Activated CD4-positive, alpha-beta memory T cell treated with anti-CD3 and anti-CD28 coated beads, Interleukin-2, amount 10 ng/mL, durations not matched to agents 7 days and 5 days (primary cell): ENCODE measurements at regions not wholly inside any gene's neighbourhood (a gene's known extent, or its start where the extent isn't known, plus 50 kb on each side); places are given as distances from the start of the nearest gene placed in this dataset.
"Not testable (repeated sequence)": the region's sequence is repeated elsewhere in the genome, so short reads cannot be mapped to it uniquely, and the experiment has no call there.

Experiments used
- CTCF ChIA-PET: fragments of 350-600 bp; sonication (Branson Sonifier 250); formaldehyde crosslinking; loops from one replicate; lab custom pipeline; 2021; ENCODE audit warnings: antibody characterized with exemption, inconsistent platforms; lab: Charles Lee
- POLR2A ChIA-PET: fragments of 350-600 bp; sonication (Branson Sonifier 250); formaldehyde crosslinking; loops from one replicate; lab custom pipeline; 2021; ENCODE audit warnings: antibody characterized with exemption; lab: Charles Lee
- DNase-seq: peaks from one replicate; pipeline ENCODE4 v3.0.0-alpha.2; 2020
- H3K27ac Mint-ChIP-seq: one replicate; pipeline ENCODE4 v1.8.0; 2021; ENCODE audit warnings: mild to moderate bottlenecking, mixed read lengths
- H3K27me3 Mint-ChIP-seq: one replicate; pipeline ENCODE4 v1.8.0; 2021; ENCODE audit warnings: mixed read lengths
- H3K36me3 Mint-ChIP-seq: one replicate; pipeline ENCODE4 v1.8.0; 2021; ENCODE audit warnings: low read depth, mixed read lengths
- H3K4me1 Mint-ChIP-seq: one replicate; pipeline ENCODE4 v1.8.0; 2021; ENCODE audit warnings: mixed read lengths
- H3K4me3 Mint-ChIP-seq: one replicate; pipeline ENCODE4 v1.8.0; 2021; ENCODE audit warnings: mild to moderate bottlenecking, mixed read lengths
- H3K9me3 Mint-ChIP-seq: one replicate; pipeline ENCODE4 v1.8.0; 2021; ENCODE audit warnings: mixed read lengths

DNA sequence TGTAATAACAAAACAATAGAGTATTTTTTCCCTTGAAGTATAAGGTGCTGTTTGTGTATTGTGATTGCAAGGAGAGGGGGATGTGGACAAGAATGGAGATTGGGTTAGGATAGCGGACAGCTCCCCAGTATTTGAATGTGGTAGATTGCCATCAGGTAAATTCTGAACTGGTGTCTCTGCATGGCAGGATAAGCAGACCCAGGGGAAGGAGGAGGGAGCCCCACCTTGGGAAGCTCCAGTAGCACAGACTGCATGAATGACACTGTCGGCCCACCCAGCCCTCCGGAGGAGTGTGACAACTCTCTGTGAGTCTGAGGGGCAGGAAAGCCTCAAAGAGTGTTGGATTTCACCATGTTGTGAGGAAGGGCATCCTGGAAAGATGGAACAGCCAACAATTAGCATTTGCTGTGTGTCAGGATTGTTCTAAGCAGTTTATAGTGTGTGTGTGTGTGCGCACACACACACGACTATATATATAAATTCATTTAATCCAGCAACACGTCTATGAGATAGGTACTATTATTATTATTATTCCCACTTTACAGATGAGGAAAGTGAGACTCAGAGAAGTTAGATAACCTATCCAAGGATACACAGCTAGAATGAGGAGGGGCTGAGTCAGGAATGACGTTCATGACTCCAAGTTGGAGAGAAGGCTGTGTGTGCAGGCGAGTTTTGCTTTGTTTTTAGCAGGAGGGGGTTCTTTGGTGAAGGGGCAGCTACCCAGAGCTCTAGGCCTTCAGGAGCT, 63.4 kb upstream of the LCTL start:
- POLR2A ChIA-PET: interaction anchor here (1.4 kb wide), 1 partner anchor 9 kb away, joined by 3 read pairs; no protein-coding TSS in a partner anchor
- H3K27ac Mint-ChIP-seq: no peak overlapping the region
- no peak overlapping the region for H3K4me3 Mint-ChIP-seq
- CTCF ChIA-PET: interaction anchor here (1.0 kb wide), 3 partner anchors 10 to 13 kb away, joined by 3 read pairs; no protein-coding TSS in a partner anchor
- DNase-seq: no peak
- no peaks in the 10 kb centered on the region for H3K27me3 Mint-ChIP-seq
- no peaks in the 10 kb centered on the region for H3K9me3 Mint-ChIP-seq
- H3K4me1 Mint-ChIP-seq: no peaks in the 10 kb centered on the region
- no peaks in the 10 kb centered on the region for H3K36me3 Mint-ChIP-seq

DNA sequence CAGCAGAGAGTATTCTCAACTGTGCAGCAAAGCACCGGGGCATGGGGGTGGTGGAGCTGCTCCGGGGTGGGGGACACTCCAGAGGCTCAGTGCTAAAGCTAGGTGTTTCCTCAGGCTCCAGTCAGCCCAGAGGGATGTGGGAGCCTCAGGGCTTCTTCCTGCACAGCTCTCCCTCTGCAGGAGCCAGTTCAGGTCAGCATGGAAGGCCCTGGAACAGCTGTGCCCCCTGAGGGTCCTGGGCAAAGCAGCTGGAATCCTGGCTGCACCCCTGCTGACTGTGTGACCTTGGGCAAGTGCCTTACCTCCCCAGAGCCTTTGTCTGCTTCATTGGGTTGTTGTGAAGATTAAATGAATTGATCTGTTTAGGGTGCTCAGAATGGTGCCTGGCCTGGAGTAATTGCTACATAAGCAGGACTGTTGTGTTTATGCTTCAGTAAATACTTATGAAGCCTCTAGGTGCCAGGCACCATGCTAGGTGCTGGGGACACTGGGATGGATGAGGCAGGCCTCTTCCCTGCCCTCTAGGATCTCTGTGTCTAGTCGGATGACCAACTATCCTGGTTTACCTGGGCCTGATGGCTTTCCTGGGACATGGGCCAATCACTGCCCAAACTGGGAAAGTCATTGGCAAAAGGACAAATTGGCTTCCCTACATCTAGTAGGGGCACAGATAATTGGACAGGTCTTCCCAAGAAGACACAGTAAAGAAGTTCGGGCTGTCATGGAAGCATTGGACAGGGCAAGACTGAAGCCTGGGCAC, 64.2 kb upstream of the LCTL start:
- Mint-ChIP-seq H3K9me3 (no peaks in the 10 kb centered on the region), H3K4me1 (no peaks in the 10 kb centered on the region), H3K4me3 (no peak overlapping the region), H3K27ac (no peak overlapping the region), H3K27me3 (no peaks in the 10 kb centered on the region), H3K36me3 (no peaks in the 10 kb centered on the region)
- ChIA-PET CTCF (interaction anchor here (1.0 kb wide), 2 partner anchors 11 to 14 kb away, joined by 3 read pairs; no protein-coding TSS in a partner anchor), POLR2A (interaction anchor here (1.4 kb wide), 1 partner anchor 9 kb away, joined by 3 read pairs; no protein-coding TSS in a partner anchor)
- DNase-seq: no peak

DNA sequence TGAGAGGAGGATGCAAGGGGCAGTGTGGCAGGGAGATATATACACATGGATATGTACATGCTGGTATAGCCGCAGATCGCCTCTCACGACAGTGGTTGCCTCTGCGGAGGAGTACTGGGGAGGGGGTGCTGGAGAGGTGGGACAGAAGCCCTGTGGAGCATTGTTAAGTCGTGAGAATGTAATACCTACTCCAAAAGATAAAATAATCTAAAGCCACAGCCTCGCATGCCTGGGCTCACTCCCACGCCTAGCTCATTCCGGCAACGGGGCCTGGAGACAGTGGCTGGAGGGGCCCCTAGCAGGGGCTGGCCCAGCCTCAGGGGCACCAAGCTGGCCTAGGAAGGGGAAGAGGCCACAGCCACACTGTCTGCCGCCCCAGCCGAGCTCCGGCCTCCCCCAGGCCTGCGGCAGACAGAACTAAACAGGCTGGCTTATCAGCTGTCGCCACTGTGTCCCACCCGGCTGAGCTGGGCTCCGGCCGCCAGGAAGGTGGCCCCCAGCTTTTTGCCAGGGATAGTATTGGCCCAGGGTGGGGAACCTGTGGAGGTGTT, 65.1 kb upstream of the LCTL start:
- ChIA-PET POLR2A (no interaction called here), CTCF (interaction anchor here (1.7 kb wide), 1 partner anchor 12 kb away, joined by 6 read pairs; no protein-coding TSS in a partner anchor)
- no peak overlapping the region for H3K27ac Mint-ChIP-seq
- no peaks in the 10 kb centered on the region for H3K9me3 Mint-ChIP-seq
- no peaks in the 10 kb centered on the region for H3K4me1 Mint-ChIP-seq
- DNase-seq: no peak
- H3K36me3 Mint-ChIP-seq: no peaks in the 10 kb centered on the region
- no peak overlapping the region for H3K4me3 Mint-ChIP-seq
- H3K27me3 Mint-ChIP-seq: no peaks in the 10 kb centered on the region

DNA sequence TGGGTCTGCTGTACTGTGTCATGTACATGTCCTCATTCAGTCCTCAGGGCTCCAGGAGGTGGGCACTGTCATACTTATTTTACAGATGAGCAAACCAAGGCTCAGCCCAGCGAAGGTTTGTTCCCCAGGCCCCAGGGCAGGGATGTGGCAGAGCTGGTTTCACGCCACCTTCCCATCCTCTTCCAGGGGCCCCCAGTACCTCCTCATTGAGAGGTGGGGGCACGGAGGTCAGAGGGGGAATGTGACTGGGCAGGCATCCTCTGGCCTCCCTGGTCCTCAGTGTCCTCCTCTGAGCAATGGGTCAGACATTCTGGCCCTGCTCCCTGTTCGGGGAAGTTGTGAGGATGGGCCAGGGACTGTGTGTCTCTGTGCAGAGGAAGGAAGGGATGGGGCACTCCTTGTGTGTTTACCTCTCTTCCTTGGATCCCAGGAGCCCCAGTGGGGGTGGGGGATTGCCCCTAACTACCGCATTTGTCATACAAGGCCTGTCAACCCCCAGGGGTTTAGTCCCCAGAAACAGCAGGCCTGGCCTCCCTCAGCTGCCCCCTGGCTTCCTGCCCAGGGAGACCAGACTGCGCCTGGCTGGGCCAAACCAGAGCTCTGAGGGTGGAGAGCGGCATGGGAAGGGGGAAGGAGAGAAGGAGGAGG, 65.9 kb upstream of the LCTL start:
- DNase-seq: no peak
- H3K9me3 Mint-ChIP-seq: no peaks in the 10 kb centered on the region
- POLR2A ChIA-PET: no interaction called here

DNA sequence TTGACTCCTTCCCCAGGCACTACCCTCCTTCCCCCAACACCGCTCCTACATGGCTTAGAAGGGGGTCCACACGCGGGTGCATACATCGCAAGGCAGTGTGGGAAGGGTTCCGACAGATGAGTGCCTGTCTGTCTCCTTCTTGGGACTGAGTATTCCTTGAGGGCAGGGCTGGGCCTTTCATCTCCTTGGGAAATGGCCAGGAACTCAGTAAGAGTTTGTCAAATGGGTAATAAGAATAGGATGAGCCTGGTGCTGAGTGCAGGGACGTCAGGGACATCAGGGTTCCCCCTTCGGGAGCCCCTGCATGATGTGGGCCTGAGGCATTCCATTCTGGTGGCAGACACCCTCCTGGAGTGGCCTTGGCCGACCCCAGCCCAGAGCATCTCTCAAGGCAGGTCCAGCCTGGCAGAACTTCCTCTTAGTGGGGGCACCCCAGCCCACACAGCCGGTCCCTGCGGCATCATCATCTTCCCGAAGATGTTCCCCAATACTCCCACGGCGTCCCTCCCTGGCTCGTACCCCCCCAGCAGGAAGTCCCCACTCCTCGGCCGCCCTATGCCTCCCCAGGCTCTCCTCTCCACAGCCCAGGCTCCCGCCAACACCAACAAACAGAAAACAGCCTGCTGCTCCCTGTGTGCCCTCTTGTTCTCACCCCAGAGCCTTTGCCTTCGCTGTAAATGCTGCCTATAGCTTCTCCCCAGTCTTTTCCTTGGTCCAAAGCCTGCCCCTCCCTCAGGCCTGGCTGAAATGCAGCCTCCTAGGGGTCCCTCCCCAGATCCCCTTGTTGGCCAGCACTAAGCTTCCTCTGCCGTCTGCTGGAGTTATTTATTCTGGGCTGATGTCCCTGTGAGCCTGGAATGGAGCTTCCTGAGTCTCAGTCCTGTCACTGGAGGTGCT, 67.5 kb upstream of the LCTL start:
- H3K4me1 Mint-ChIP-seq: peaks cover 10% of the 10 kb centered on the region
- POLR2A ChIA-PET: no interaction called here
- CTCF ChIA-PET: no interaction called here

More for the DNA sequence above, 65.9 kb upstream of the LCTL start:
- no peaks in the 10 kb centered on the region for H3K4me1 Mint-ChIP-seq
- no peak overlapping the region for H3K4me3 Mint-ChIP-seq
- H3K27me3 Mint-ChIP-seq: no peaks in the 10 kb centered on the region
- H3K36me3 Mint-ChIP-seq: no peaks in the 10 kb centered on the region
- H3K27ac Mint-ChIP-seq: no peak overlapping the region
- CTCF ChIA-PET: interaction anchor here (1.7 kb wide), 1 partner anchor 13 kb away, joined by 6 read pairs; no protein-coding TSS in a partner anchor

DNA sequence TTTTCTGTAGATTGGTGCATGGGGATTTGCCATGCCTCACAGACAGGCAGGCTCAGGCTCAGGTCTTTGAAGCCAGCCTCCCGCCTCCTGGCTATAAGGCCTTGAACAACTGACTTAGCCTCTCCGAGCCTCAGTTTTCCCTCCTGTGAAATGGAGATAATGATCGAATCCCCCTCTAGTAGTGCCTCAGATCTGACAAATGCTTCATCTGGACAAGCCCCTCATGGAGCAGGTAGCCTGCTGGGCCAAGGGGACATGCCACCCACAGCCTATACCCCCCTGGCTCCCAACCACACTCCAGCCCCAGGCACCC, 68.1 kb upstream of the LCTL start:
- H3K4me3 Mint-ChIP-seq: no peak overlapping the region
- CTCF ChIA-PET: no interaction called here
- no peaks in the 10 kb centered on the region for H3K36me3 Mint-ChIP-seq
- H3K27ac Mint-ChIP-seq: no peak overlapping the region
- peaks cover 15% of the 10 kb centered on the region for H3K4me1 Mint-ChIP-seq
- no peaks in the 10 kb centered on the region for H3K27me3 Mint-ChIP-seq
- no peaks in the 10 kb centered on the region for H3K9me3 Mint-ChIP-seq
- no peak for DNase-seq
- POLR2A ChIA-PET: no interaction called here

More for the DNA sequence above, 67.5 kb upstream of the LCTL start:
- no peaks in the 10 kb centered on the region for H3K9me3 Mint-ChIP-seq
- no peak overlapping the region for H3K27ac Mint-ChIP-seq
- H3K36me3 Mint-ChIP-seq: no peaks in the 10 kb centered on the region
- no peak for DNase-seq
- H3K27me3 Mint-ChIP-seq: no peaks in the 10 kb centered on the region
- H3K4me3 Mint-ChIP-seq: no peak overlapping the region

DNA sequence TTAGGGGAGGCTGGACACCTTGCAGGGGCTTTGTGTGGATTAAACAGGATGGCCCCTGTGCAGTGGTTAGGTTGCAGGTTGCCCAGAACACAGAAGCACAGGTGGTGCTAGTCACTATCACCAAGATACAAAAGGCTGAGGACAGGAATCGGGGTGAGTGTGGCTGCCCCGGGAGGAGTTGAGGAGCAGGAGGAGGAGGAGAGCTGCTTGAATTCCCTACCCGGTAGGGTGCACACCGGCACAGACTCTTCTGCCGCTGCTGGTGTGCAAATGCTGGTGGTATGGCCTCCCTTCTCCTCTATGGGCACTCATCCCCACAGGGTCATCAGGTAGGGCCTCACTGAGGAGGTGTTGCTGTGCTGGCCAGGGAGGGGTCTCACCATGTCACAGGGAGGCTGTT, 67.5 kb upstream of the SMAD6 start:
- no peak overlapping the region for H3K4me3 Mint-ChIP-seq

DNA sequence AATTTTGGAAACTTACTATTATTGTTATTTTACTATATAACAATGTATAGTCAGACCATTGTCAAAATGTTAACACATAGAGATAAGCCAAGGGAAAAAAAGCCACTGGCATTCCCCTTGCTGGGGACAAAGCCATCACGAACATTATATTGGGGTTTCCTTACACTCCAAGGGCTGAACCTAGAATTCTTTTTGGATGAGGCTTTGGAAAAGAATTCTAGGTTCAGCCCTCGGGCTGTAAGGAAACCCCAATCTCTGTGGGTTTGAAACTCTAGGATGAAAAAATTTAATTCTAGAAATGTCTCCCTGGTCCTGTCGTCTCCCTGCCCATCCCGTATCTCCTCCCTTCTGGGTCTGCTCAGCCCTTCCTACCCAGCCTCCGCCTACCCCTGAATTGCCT, 67.0 kb upstream of the SMAD6 start:
- Mint-ChIP-seq H3K36me3 (no peaks in the 10 kb centered on the region), H3K4me3 (no peak overlapping the region), H3K27me3 (no peaks in the 10 kb centered on the region), H3K27ac (no peak overlapping the region), H3K9me3 (no peaks in the 10 kb centered on the region), H3K4me1 (peaks cover 23% of the 10 kb centered on the region)
- no peak for DNase-seq
- ChIA-PET CTCF (no interaction called here), POLR2A (no interaction called here)

More for the DNA sequence above, 67.5 kb upstream of the SMAD6 start:
- no peak overlapping the region for H3K27ac Mint-ChIP-seq
- no peak for DNase-seq
- CTCF ChIA-PET: no interaction called here
- H3K36me3 Mint-ChIP-seq: no peaks in the 10 kb centered on the region
- no peaks in the 10 kb centered on the region for H3K9me3 Mint-ChIP-seq
- POLR2A ChIA-PET: no interaction called here
- H3K4me1 Mint-ChIP-seq: peaks cover 21% of the 10 kb centered on the region
- H3K27me3 Mint-ChIP-seq: no peaks in the 10 kb centered on the region

DNA sequence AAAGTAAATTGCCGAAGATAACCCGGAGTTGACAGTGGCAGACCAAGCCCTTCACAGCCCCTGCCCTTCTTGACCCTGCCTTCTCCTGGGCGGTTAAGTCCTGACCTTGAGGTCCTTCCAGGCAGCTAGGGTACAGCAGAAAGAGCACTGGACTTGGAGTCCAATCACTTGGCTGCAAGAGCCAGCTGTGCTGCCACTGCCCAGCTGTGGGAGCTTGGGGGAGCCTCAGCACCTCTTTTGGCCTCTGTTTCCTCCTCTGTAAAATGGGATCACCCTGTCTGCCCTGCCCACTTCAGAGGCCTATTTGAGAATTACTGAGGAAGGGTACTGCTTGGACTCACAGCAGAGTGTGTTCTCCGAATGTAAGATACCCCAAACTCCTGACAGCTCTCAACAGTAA, 66.2 kb upstream of the SMAD6 start:
- Mint-ChIP-seq H3K4me3 (no peak overlapping the region), H3K27ac (no peak overlapping the region), H3K36me3 (no peaks in the 10 kb centered on the region), H3K9me3 (no peaks in the 10 kb centered on the region), H3K27me3 (no peaks in the 10 kb centered on the region), H3K4me1 (peaks cover 23% of the 10 kb centered on the region)
- DNase-seq: no peak
- POLR2A ChIA-PET: no interaction called here
- CTCF ChIA-PET: interaction anchor here (1.1 to 2.1 kb wide), 2 partner anchors 17 to 216 kb away, joined by 4 to 5 read pairs; no protein-coding TSS in a partner anchor

DNA sequence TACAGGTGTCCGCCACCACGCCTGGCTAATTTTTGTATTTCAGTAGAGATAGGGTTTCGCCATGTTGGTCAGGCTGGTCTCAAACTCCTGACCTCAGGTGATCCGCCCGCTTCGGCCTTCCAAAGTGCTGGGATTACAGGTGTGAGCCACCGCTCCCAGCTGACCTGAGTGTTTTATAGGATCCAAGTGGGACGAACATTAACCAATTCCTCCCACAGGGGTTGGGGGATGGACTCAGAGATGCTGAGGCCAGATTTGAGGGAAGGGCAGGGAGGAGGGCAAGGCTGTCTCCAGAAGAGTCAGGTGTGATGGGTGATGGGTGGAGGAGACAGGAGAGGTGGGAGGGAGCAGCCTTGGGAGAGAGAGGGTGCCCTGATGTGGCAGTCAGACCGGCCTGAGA, 65.0 kb upstream of the SMAD6 start:
- DNase-seq, H3K4me3 Mint-ChIP-seq, H3K9me3 Mint-ChIP-seq, H3K27ac Mint-ChIP-seq, H3K27me3 Mint-ChIP-seq, H3K36me3 Mint-ChIP-seq: not testable (repeated sequence)
- H3K4me1 Mint-ChIP-seq: peaks cover 23% of the 10 kb centered on the region
- ChIA-PET CTCF (interaction anchor here (2.1 kb wide), 1 partner anchor 215 kb away, joined by 5 read pairs; no protein-coding TSS in a partner anchor), POLR2A (interaction anchor here (1.7 kb wide), 1 partner anchor 9 kb away, joined by 5 read pairs; no protein-coding TSS in a partner anchor)

DNA sequence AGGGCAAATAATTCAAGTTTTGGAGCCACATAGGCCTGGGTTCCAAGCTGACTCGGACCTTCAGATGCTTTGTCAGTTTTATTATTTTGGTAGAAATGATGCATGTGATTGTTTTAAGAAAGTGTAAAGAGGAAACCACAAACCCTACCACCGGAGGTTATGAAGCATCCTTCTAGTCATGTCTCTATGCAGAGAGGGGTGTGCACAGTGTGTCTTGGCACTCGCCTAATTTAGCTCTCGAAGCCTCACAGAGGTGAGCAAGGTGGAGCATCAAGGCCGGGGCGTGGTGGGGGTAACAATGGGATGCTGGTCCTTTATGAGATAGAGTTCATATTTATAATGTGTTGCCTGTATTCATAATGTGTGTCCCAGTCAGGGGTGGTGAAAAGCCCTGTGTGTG, 63.7 kb upstream of the SMAD6 start:
- POLR2A ChIA-PET: interaction anchor here (0.8 to 1.7 kb wide), 9 partner anchors 8 to 1334 kb away, joined by 3 to 8 read pairs (median 4); partner anchors contain the start of genes RNU5B-1, RPL4, SMAD6 and ZWILCH
- H3K4me3 Mint-ChIP-seq: no peak overlapping the region

More for the DNA sequence above, 63.7 kb upstream of the SMAD6 start:
- peaks cover 23% of the 10 kb centered on the region for H3K4me1 Mint-ChIP-seq
- peak overlapping the region; percentile 58 for H3K27ac Mint-ChIP-seq
- no peaks in the 10 kb centered on the region for H3K27me3 Mint-ChIP-seq
- DNase-seq: peak; percentile 62
- CTCF ChIA-PET: interaction anchor here (0.8 to 1.2 kb wide), 2 partner anchors 17 to 20 kb away, joined by 3 to 4 read pairs; no protein-coding TSS in a partner anchor
- no peaks in the 10 kb centered on the region for H3K36me3 Mint-ChIP-seq
- no peaks in the 10 kb centered on the region for H3K9me3 Mint-ChIP-seq
